Myocyte (in vitro differentiated cells): ENCODE measurements at regions not wholly inside any gene's neighbourhood (a gene's known extent, or its start where the extent isn't known, plus 50 kb on each side); places are given as distances from the start of the nearest gene placed in this dataset.

Experiments
- DNase-seq: peaks from one replicate; pipeline ENCODE4 v3.0.0-alpha.2; 2012; ENCODE audit warnings: low read depth

GRCh38 chr13:73937441-73937840 lies 196.8 kb downstream of the KLF12 start:
- DNase-seq, result no peak

- DNase-seq, result no peak
Observed at GRCh38 chr13:73935991-73936390, 198.2 kb downstream of the KLF12 start.

GRCh38 chr13:73934771-73935170 lies 199.4 kb downstream of the KLF12 start:
- no peak for DNase-seq

GRCh38 chr13:73934215-73934641 lies 200.0 kb downstream of the KLF12 start:
- no peak for DNase-seq

GRCh38 chr13:73933795-73934194 lies 200.4 kb downstream of the KLF12 start:
- DNase-seq, result peak; percentile 34

GRCh38 chr13:73932091-73932490 lies 202.1 kb downstream of the KLF12 start:
- DNase-seq, result no peak

- no peak for DNase-seq
Observed at GRCh38 chr13:73929287-73929932, 204.8 kb downstream of the KLF12 start.

- DNase-seq, result peak; percentile 59
Observed at GRCh38 chr13:73924607-73925006, 209.6 kb downstream of the KLF12 start.

- DNase-seq, result no peak
Observed at GRCh38 chr13:73922493-73923393, 211.5 kb downstream of the KLF12 start.

GRCh38 chr13:73918691-73919090 lies 215.5 kb downstream of the KLF12 start:
- no peak for DNase-seq

- peak; percentile 21 for DNase-seq
Observed at GRCh38 chr13:73913751-73914518, 220.3 kb downstream of the KLF12 start.

- peak; percentile 26 for DNase-seq
Observed at GRCh38 chr13:73913079-73913740, 221.0 kb downstream of the KLF12 start.

- no peak for DNase-seq
Observed at GRCh38 chr13:73911361-73911760, 222.8 kb downstream of the KLF12 start.

- DNase-seq, result no peak
Observed at GRCh38 chr13:73910733-73911132, 223.5 kb downstream of the KLF12 start.

GRCh38 chr13:73908809-73909208 lies 225.4 kb downstream of the KLF12 start:
- DNase-seq, result no peak

GRCh38 chr13:73904625-73905024 lies 229.6 kb downstream of the KLF12 start:
- no peak for DNase-seq

- no peak for DNase-seq
Observed at GRCh38 chr13:73903561-73903960, 230.6 kb downstream of the KLF12 start.

- no peak for DNase-seq
Observed at GRCh38 chr13:73902847-73903246, 231.4 kb downstream of the KLF12 start.

- DNase-seq, result no peak
Observed at GRCh38 chr13:73902296-73902695, 231.9 kb downstream of the KLF12 start.

- no peak for DNase-seq
Observed at GRCh38 chr13:73901324-73902068, 232.7 kb downstream of the KLF12 start.

- no peak for DNase-seq
Observed at GRCh38 chr13:73900591-73900990, 233.6 kb downstream of the KLF12 start.
